GM19025 (cell line): ENCODE measurements at regions not wholly inside any gene's neighbourhood (a gene's known extent, or its start where the extent isn't known, plus 50 kb on each side); places are given as distances from the start of the nearest gene placed in this dataset.

ENCODE experiments used
- ATAC-seq: cut with Tn5 transposase; IDR thresholded peaks from one replicate; pipeline ENCODE4 v1.9.1; 2021; ENCODE audit warnings: mild to moderate bottlenecking, low read depth, moderate library complexity; ENCODE audit not compliant: unreplicated experiment

DNA sequence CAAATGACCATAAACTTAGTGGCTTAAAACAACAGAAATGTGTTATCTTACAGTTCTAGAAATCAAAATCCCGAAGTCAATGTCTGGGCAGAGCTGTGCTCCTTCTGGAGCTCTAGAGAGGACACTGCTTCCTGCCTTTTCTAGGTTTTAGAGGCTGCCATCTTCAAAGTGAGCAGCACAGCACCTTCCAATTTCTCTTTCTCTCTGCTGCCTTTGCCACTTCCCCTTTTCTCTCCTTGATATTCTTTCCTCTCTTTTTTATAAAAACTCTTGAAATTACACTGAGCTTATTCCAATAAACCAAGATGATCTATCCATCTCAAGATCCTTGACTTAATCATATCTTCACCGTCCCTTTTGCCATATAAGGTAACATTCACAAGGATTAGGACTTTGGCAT, 616.9 kb downstream of the PLPP3 start:
- ATAC-seq, result no peak

- ATAC-seq, result no peak
Measured at GRCh38 chr1:55959136-55959548, 620.2 kb downstream of the PLPP3 start.

GRCh38 chr1:55958498-55958897, 620.9 kb downstream of the PLPP3 start:
- ATAC-seq, result no peak

GRCh38 chr1:55957276-55957675, 622.1 kb downstream of the PLPP3 start:
- ATAC-seq, result no peak

DNA sequence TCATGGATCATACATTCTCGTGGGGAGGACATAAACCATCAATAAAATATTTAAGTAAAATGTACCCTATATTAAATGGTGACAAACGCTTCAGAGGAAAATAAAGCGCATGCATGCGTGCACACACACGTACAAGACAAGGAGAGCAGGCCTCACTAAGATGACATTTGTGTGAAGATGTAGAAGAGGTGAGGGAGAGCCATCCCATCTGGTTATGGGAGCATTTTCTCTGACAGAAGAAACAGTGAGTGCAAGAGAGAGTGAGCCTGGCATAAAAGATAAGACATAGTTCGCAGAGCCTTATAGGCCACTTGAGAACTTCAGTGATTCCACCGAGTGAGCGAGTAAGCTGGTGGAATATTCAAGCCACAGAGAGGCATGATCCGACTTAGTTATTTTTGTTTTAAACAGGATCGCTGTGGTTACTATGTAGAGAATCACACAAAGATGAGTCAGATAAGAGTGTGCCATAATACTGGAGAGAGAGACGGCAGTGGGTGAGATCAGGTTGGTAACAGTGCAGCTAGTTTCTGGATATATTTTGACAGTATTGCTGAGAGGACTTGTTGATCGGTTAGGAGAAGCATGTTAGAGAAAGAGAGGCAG, 624.2 kb downstream of the PLPP3 start:
- ATAC-seq, result no peak

DNA sequence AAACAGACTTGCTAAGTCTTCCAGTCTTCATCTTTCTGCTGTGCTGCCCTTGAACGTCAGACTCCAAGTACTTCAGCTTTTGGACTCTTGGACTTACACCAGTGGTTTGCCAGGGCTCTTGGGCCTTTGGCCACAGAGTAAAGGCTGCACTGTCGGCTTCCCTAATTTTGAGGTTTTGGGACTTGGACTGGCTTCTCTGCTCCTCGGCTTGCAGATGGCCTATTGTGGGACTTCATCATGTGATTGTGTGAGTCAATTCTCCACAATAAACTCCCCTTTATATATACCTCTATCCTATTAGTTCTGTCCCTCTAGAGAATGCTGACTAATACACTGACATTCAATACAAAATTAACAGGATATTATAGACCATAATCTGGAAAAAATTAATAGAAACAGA, 628.1 kb downstream of the PLPP3 start:
- no peak for ATAC-seq

DNA sequence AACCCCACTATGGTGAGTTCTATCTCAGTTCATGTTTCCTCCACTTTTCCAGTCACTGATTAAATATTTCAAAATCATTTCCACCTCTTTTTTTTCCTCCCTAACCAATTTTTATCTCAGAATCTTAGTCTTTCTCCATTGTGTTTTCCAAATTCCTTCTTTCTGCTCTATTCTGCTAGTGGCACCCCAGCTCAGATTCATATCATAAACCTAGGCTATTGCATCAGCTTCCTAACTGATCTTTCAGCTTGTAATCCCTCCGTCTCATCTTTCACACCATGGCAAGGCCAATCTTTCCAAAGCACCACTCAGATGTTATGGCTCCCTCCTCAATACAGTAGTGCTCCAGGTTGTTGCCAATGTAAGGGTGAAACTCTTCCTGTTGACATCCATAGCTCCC, 631.9 kb downstream of the PLPP3 start:
- no peak for ATAC-seq

- no peak for ATAC-seq
Measured at GRCh38 chr1:55943721-55944435, 635.5 kb downstream of the PLPP3 start.

GRCh38 chr1:55943012-55943411, 636.4 kb downstream of the PLPP3 start:
- ATAC-seq, result no peak

DNA sequence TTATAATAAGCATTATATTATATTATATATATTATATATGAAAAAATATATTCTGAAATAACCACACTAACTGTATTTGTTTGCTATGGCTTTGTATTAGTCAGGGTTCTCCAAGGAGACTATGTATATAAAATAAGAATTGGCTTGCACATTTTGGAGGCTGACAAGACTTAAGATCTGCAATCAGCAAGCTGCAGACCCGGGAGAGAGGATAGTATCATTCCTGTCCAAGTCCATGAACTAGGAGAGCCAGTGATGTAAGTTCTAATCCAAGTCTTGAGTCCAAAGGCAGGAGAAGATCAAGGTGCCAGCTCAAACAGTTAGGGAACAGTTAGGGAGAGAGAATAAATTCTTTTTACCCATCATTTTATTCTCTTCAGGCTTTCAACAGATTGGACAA, 639.5 kb downstream of the PLPP3 start:
- no peak for ATAC-seq

GRCh38 chr1:55938861-55939260, 640.5 kb downstream of the PLPP3 start:
- ATAC-seq, result no peak

- no peak for ATAC-seq
Measured at GRCh38 chr1:55938376-55938850, 641.0 kb downstream of the PLPP3 start.

GRCh38 chr1:55937840-55938375, 641.5 kb downstream of the PLPP3 start:
- no peak for ATAC-seq

GRCh38 chr1:55935236-55935635, 644.1 kb downstream of the PLPP3 start:
- ATAC-seq, result no peak

DNA sequence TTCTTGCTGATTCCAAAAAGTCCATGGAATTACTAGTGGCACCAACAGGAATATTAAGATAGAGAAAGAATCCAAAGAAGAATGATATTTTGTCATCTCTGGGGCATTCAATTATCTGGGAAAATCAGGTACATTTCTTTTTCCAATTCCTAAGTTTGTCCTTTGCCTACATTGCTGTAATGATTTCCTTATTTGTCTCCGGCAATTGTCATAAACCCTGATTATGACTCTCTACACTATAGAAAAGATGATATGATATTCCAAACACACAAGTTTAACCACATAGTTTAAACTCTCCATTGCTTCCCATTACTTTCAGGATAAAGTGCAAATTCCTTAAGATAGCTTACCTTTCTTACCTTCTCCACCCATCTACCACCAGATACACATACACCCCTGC, 647.0 kb downstream of the PLPP3 start:
- no peak for ATAC-seq

DNA sequence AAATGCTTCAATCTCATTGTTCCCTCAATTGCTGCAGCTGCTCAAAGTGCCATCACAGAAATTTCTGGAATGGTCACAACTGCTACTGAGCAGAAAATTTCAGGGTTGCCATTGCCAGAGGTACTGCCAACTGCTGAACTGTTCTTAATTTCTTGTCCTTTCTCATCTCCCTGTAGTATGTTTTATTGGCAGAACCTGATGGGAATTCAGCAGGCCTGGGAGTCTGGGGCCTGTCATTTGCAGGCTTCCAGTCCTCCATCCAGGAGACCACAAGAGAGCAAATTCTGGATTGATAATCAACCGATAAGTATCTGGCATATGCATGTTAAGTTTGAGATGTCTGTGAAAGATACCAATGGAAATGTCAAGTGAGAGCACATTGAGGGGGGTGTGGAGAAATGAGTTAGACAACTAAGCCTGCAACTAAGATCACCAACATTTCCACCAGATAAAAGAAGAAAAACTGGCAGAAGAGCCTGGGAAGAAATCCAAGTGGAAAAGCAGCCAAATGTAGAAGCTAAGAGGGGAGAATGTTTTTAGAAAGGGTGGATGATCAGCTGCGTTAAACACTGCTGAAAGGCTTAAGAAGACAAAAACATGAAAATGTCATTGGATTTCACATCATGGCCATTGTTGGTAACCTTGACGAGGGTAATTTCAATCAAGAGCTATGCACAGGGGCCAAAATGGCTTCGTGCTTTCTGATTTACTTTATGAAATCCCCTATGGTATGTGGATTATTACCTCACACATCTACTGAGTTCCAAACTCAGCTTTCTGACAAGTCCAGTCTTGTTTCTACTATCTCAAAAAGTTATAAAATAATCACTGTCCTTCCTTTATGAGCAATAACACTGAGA, 648.1 kb downstream of the PLPP3 start:
- no peak for ATAC-seq

GRCh38 chr1:55929652-55930051, 649.7 kb downstream of the PLPP3 start:
- no peak for ATAC-seq

DNA sequence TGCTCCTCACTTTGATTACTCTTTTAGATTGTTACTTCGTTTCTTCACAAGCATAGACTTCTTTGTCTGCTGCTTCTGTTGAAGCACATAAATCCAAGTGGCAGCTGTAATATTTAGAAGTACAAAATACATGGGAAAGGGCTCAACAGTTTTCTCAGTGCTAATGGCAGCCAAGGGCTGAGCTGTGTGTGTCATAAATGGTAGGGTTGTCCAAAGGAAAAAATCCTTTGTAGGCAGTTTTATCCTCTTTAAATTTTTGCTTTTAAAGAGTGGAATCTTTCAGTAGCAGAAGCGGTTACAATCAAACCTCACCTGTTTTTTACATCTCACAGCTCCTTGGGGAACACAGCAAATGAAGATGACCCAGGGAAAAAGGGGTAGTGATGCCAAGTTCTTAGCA, 650.8 kb downstream of the PLPP3 start:
- no peak for ATAC-seq

DNA sequence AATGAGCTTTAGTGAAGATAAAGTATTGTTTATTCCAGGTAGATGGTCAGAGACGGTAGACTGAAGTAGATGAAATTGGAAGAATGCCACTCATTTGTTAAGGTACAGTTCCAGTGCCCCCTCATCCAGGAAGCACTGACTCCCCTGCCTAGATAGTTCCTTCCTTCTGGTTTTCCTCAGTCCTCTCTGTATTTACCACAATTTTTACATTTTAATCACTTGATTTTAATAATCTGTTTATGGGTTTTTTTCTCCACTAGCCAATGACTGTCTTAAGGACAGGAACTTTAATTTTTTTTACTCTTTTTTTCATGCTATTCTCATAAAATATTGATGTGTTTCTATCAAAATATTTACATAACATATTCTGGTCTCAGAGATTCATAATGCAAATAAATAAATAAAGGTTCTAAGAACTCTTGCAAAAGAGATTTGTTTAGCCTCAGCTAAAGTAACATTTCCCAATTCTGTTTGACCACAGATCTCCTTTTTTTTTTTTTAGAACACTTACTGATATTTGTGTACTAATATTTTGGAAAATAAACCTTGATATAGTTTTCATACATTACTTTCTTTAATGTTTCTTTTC, 651.6 kb downstream of the PLPP3 start:
- no peak for ATAC-seq

DNA sequence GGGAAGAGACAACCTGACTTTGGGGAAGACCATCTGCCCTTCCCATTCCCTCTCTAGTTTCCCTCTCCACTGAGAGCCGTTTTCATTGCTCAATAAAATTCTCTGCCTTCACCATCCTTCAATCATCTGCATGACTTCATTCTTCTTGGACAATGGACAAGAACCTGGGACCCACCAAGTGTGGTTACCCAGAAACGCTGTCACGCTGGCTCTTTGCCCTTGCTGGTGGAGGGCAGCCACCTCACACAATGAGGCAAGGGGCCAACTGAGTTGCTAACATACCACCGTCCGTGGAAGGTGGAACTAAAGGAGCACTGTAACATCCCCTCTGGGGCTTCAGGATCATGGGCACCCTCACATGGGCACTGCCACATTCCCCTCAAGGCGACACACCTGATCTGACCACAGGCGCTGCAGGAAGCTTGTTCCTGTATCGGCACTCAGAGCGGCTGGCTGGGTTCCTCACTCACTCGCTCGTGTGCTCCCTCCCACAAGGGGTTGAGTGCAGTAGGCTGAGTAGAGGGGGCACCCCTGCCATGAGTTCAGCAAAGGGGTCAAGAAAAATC, 652.4 kb downstream of the PLPP3 start:
- no peak for ATAC-seq
